Testis (tissue), 2 donors: ENCODE measurements at regions not wholly inside any gene's neighbourhood (a gene's known extent, or its start where the extent isn't known, plus 50 kb on each side); places are given as distances from the start of the nearest gene placed in this dataset.

Source experiments
- DNase-seq: peaks from one replicate; pipeline ENCODE4 v3.0.0-alpha.2; 2019
- H3K27ac ChIP-seq, 2 donors: fragments of 200-600 bp; sonication (generic); one replicate each; pipeline ENCODE4 v1.5.1; 2019
- H3K27me3 ChIP-seq: fragments of 200-600 bp; sonication (generic); one replicate; pipeline ENCODE4 v1.5.1; 2019
- H3K36me3 ChIP-seq: fragments of 200-600 bp; sonication (generic); one replicate; pipeline ENCODE4 v1.5.1; 2017; ENCODE audit warnings: low read depth; ENCODE audit errors: missing control alignments
- H3K4me1 ChIP-seq: fragments of 200-600 bp; sonication (generic); one replicate; pipeline ENCODE4 v1.5.1; 2019
- H3K4me3 ChIP-seq, 2 donors: fragments of 200-600 bp; sonication (generic); one replicate each; pipeline ENCODE4 v1.5.1; 2017 to 2019
- H3K9me3 ChIP-seq: fragments of 200-600 bp; sonication (generic); one replicate; pipeline ENCODE4 v1.5.1; 2017
- CTCF ChIP-seq, 3 experiments: fragments of 450-650 bp in 2 of 3; fragments of 200-600 bp in 1 of 3; sonication (generic) in 1 of 3; IDR thresholded peaks; one replicate each; pipeline ENCODE4 v1.5.1; 2016 to 2019; ENCODE audit warnings: antibody characterized with exemption in 3 of 3, mild to moderate bottlenecking in 2 of 3, moderate library complexity in 1 of 3
- POLR2A ChIP-seq: fragments of 450-650 bp; IDR thresholded peaks from one replicate; pipeline ENCODE4 v1.6.1; 2017; ENCODE audit warnings: antibody characterized with exemption, mild to moderate bottlenecking, moderate library complexity
- WGBS, 2 donors: methylation state at CpG; one replicate each; pipeline ENCODE4 v1.1.5; 2018; 5-methylcytosine and 5-hydroxymethylcytosine counted together
- intact Hi-C: fragments of 100-400 bp; cut with DNase I; formaldehyde crosslinking; loops from one replicate; pipeline ENCODE4 v1.15.1; 2023; ENCODE audit warnings: low total_unique reads

DNA sequence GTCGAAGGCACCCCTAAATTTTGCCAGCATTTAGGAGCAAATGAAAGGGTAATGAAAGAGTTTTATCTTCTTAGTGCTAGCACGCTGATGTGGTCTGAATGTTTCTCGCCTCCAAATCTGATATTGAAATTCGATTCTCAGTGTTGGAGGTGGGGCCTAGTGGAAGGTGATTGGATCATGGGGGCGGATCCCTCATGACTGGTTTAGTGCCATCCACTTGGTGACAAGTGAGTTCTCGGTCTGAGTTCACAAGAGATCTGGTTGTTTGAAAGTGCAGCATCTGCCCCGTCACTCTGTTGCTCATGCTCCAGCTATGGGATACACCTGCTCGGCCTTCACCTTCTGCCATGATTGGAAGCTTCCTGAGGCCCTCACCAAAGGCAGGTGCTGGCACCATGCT is 75.1 kb upstream of the ZBTB40 start:
- H3K4me1 ChIP-seq: no peaks in the 10 kb centered on the region
- no peak for DNase-seq
- no peaks in the 10 kb centered on the region for H3K36me3 ChIP-seq
- TF ChIP-seq CTCF (IDR thresholded peaks at IDR 0.05) (no peak), POLR2A (no peak)
- H3K27ac ChIP-seq: no peak overlapping the region
- WGBS, 2 donors: 82 to 85% methylated on average over 8 of the region's 8 CpGs
- H3K27me3 ChIP-seq: no peaks in the 10 kb centered on the region
- no peak overlapping the region for H3K4me3 ChIP-seq
- no peaks in the 10 kb centered on the region for H3K9me3 ChIP-seq
- intact Hi-C loops: no loop called here

DNA sequence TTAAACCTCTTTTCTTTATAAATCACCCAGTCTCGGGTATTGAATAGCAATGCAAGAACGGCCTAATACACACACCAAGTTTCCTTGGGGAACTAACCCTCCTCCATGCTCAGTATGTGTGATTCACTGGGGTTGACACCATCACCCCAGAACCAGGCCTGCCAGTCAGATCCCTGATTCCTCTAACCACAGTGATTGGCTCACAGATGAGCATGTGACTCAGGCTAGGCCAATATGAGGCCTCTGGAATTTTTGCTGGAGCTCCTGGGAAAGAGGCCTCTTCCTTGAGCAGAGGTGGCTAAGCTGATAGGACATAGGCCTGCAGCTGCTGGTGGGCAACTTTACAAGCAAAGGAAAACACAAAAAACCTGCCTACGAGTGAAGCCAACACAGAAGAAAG is 74.7 kb upstream of the ZBTB40 start:
- Histone ChIP-seq H3K27ac (no peak overlapping the region), H3K36me3 (no peaks in the 10 kb centered on the region), H3K27me3 (no peaks in the 10 kb centered on the region), H3K4me3 (no peak overlapping the region), H3K4me1 (no peaks in the 10 kb centered on the region), H3K9me3 (no peaks in the 10 kb centered on the region)
- TF ChIP-seq CTCF (IDR thresholded peaks at IDR 0.05): no peak
- TF ChIP-seq POLR2A: no peak
- DNase-seq: no peak
- WGBS, 2 donors: 80 to 89% methylated on average over 3 of the region's 3 CpGs
- intact Hi-C loops: no loop called here

DNA sequence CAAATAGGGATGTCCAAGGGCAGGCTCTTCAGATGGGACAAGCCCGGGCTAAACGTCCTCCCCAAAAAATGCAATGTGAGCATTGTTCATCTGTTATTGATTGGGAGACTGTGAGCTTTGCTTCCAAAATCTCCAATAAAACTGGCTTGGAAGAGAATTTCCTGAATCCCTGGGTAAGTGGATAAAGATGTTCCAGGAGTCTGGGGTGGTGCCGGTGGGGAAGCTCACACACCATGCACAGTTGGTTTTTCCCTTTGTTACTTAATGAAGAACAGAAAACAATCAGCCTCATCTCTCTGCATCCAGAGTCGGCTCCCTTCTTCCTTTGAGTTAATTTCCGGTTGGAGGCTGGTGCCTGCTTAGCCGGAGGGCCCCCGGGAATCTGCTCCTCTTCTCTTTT is 72.1 kb upstream of the ZBTB40 start:
- H3K36me3 ChIP-seq: no peaks in the 10 kb centered on the region
- no peaks in the 10 kb centered on the region for H3K9me3 ChIP-seq
- no peaks in the 10 kb centered on the region for H3K4me1 ChIP-seq
- WGBS, 2 donors: 60 to 75% methylated on average over 5 to 7 of the region's 7 CpGs
- TF ChIP-seq CTCF (IDR thresholded peaks at IDR 0.05) (no peak), POLR2A (no peak)
- H3K27ac ChIP-seq: no peak overlapping the region
- intact Hi-C loops: no loop called here
- H3K27me3 ChIP-seq: no peaks in the 10 kb centered on the region
- DNase-seq: no peak
- no peak overlapping the region for H3K4me3 ChIP-seq

DNA sequence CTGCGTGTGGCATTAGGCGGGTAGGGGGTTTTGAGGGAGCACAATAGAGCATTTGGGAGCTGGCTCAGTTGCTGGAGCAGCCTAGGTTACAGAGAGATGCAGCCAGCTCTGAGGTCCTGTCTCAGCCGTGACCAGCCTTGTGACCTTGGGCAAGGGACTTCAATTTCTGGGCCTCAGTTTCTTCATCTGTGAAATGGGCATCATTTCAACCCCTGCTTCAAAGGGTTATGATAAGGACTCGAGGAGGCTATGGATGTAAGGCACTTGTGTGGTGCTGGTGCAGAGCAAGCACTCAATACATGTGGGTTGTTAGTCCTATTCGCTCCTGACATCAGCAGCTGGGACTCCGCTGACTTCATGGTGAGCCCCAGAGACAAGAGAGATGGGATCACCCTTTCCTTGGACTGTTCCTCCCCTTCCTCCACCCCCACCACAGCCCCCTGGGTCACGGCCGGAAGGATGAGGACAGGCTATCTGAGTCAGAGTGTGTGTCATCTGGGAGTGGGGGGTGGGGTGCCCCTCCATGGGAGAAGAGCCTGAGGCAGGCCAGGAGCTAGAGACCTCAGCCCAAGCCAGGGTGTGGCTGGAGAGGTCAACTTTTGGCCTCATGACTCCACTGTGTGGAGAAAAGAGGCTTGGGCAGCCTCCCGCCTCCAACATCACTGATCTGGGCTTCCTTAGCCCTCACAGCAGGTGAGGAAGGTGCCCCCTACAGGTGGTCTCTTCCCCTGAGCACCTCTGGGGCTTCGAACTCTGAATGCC is 71.4 kb upstream of the ZBTB40 start:
- no peak overlapping the region for H3K4me3 ChIP-seq
- DNase-seq: no peak
- whole genome bisulfite sequencing, 2 donors: 74 to 80% methylated on average over 8 to 10 of the region's 10 CpGs
- H3K27ac ChIP-seq: no peak overlapping the region
- intact Hi-C loops: no loop called here
- TF ChIP-seq POLR2A (no peak), CTCF (IDR thresholded peaks at IDR 0.05) (no peak)
- H3K4me1 ChIP-seq: no peaks in the 10 kb centered on the region
- H3K27me3 ChIP-seq: no peaks in the 10 kb centered on the region
- H3K9me3 ChIP-seq: no peaks in the 10 kb centered on the region
- H3K36me3 ChIP-seq: no peaks in the 10 kb centered on the region
